ENCODE measurements at regions not wholly inside any gene's neighbourhood (a gene's known extent, or its start where the extent isn't known, plus 50 kb on each side); places are given as distances from the start of the nearest gene placed in this dataset.

- TF ChIP-seq MYC (IDR thresholded peaks at IDR 0.05; ENCODE audit: low read depth, low read length) (no peak), CTCF (IDR thresholded peaks at IDR 0.05; ENCODE audit: low read depth, low read length) (no peak)
These were observed 683.8 kb downstream of the LRRC70 start for GRCh38 chr5:63262185-63262981.
